Endodermal cell (in vitro differentiated cells): ENCODE measurements at regions not wholly inside any gene's neighbourhood (a gene's known extent, or its start where the extent isn't known, plus 50 kb on each side); places are given as distances from the start of the nearest gene placed in this dataset.

Experiments used
- DNase-seq: peaks from one replicate; pipeline ENCODE4 v3.0.0-alpha.2; 2017
- H3K27ac ChIP-seq: 2 replicates; pipeline ENCODE4 v1.5.1; 2013; ENCODE audit warnings: mild to moderate bottlenecking, low read depth, low read length, moderate library complexity
- H3K27me3 ChIP-seq: 2 replicates; pipeline ENCODE4 v1.6.1; 2013; ENCODE audit warnings: mild to moderate bottlenecking, low read length, moderate library complexity; ENCODE audit not compliant: insufficient read depth, control insufficient read depth, poor library complexity, severe bottlenecking
- H3K36me3 ChIP-seq: 2 replicates; pipeline ENCODE4 v1.7.0; 2013; ENCODE audit warnings: mild to moderate bottlenecking, low read length, moderate library complexity; ENCODE audit not compliant: control insufficient read depth, insufficient read depth
- H3K4me1 ChIP-seq: one replicate; pipeline ENCODE4 v1.7.0; 2013; ENCODE audit warnings: low read length; ENCODE audit not compliant: control insufficient read depth, insufficient read depth
- H3K4me3 ChIP-seq: 2 replicates; pipeline ENCODE4 v1.5.1; 2013; ENCODE audit warnings: mild to moderate bottlenecking, low read length, moderate library complexity
- H3K9ac ChIP-seq: 2 replicates; pipeline ENCODE4 v1.6.1; 2013; ENCODE audit warnings: mild to moderate bottlenecking, low read length, moderate library complexity; ENCODE audit not compliant: poor library complexity, severe bottlenecking; ENCODE audit errors: extremely low read depth
- H3K9me3 ChIP-seq: 2 replicates; pipeline ENCODE4 v1.6.1; 2013; ENCODE audit warnings: mild to moderate bottlenecking, low read length, moderate library complexity; ENCODE audit not compliant: control insufficient read depth
- H3K27ac Mint-ChIP-seq: 2 replicates; pipeline ENCODE4 v1.8.0; 2020; ENCODE audit warnings: mixed read lengths
- H3K27me3 Mint-ChIP-seq: 2 replicates; pipeline ENCODE4 v1.8.0; 2021; ENCODE audit warnings: mild to moderate bottlenecking, mixed read lengths; ENCODE audit not compliant: insufficient read depth
- H3K36me3 Mint-ChIP-seq: 2 replicates; pipeline ENCODE4 v1.8.0; 2020; ENCODE audit warnings: low read depth, mixed read lengths
- H3K4me1 Mint-ChIP-seq: 2 replicates; pipeline ENCODE4 v1.8.0; 2020; ENCODE audit warnings: mixed read lengths
- H3K4me3 Mint-ChIP-seq: 2 replicates; pipeline ENCODE4 v1.8.0; 2020; ENCODE audit warnings: mild to moderate bottlenecking, moderate library complexity, mixed read lengths
- H3K9me3 Mint-ChIP-seq: 2 replicates; pipeline ENCODE4 v1.8.0; 2020; ENCODE audit warnings: mild to moderate bottlenecking, mixed read lengths
- CTCF ChIP-seq: fragments of 200-600 bp; sonication (generic); conservative IDR thresholded peaks from 2 replicates; pipeline ENCODE4 v1.5.0; 2021; ENCODE audit warnings: antibody characterized with exemption, mild to moderate bottlenecking
- WGBS, 2 experiments: methylation state at CpG; one replicate each; pipeline versions ENCODE4 v1.1.5 to v1.1.7; 2013; ENCODE audit warnings: missing lambda C conversion rate in 2 of 2, mixed read lengths in 1 of 2; ENCODE audit not compliant: insufficient coverage in 1 of 2, insufficient read length in 1 of 2; 5-methylcytosine and 5-hydroxymethylcytosine counted together

- H3K36me3 ChIP-seq, result no peaks in the 10 kb centered on the region
- no peak overlapping the region for H3K27ac Mint-ChIP-seq
- 93 to 100% methylated on average over 1 to 4 of the region's 5 CpGs for WGBS, 2 experiments
- H3K36me3 Mint-ChIP-seq, result no peaks in the 10 kb centered on the region
- no peak for DNase-seq
- H3K27me3 ChIP-seq, result no peaks in the 10 kb centered on the region
- no peak for TF ChIP-seq CTCF
- no peaks in the 10 kb centered on the region for H3K4me1 ChIP-seq
- no peak overlapping the region for H3K9ac ChIP-seq
- H3K4me3 Mint-ChIP-seq, result no peak overlapping the region
- no peaks in the 10 kb centered on the region for H3K27me3 Mint-ChIP-seq
- no peaks in the 10 kb centered on the region for H3K9me3 Mint-ChIP-seq
- no peak overlapping the region for H3K27ac ChIP-seq
- H3K4me3 ChIP-seq, result no peak overlapping the region
- no peaks in the 10 kb centered on the region for H3K4me1 Mint-ChIP-seq
- H3K9me3 ChIP-seq, result no peaks in the 10 kb centered on the region
Measured at GRCh38 chr4:181536811-181537434, 706.3 kb upstream of the TENM3 start.

GRCh38 chr4:181538431-181538830 is 704.8 kb upstream of the TENM3 start:
- Histone ChIP-seq H3K27me3 (no peaks in the 10 kb centered on the region), H3K9me3 (no peaks in the 10 kb centered on the region), H3K4me3 (no peak overlapping the region), H3K27ac (no peak overlapping the region), H3K4me1 (no peaks in the 10 kb centered on the region), H3K9ac (no peak overlapping the region), H3K36me3 (no peaks in the 10 kb centered on the region)
- H3K36me3 Mint-ChIP-seq, result no peaks in the 10 kb centered on the region
- no peak for DNase-seq
- no peak for TF ChIP-seq CTCF
- 93 to 100% methylated on average over 3 of the region's 3 CpGs for WGBS, 2 experiments
- H3K4me1 Mint-ChIP-seq, result no peaks in the 10 kb centered on the region
- no peak overlapping the region for H3K4me3 Mint-ChIP-seq
- H3K27me3 Mint-ChIP-seq, result no peaks in the 10 kb centered on the region
- no peak overlapping the region for H3K27ac Mint-ChIP-seq
- no peaks in the 10 kb centered on the region for H3K9me3 Mint-ChIP-seq

GRCh38 chr4:181541396-181541795 is 701.8 kb upstream of the TENM3 start:
- Mint-ChIP-seq H3K9me3 (no peaks in the 10 kb centered on the region), H3K27ac (no peak overlapping the region), H3K4me3 (no peak overlapping the region), H3K27me3 (no peaks in the 10 kb centered on the region), H3K36me3 (no peaks in the 10 kb centered on the region), H3K4me1 (no peaks in the 10 kb centered on the region)
- Histone ChIP-seq H3K9ac (no peak overlapping the region), H3K4me1 (no peaks in the 10 kb centered on the region), H3K27me3 (no peaks in the 10 kb centered on the region), H3K4me3 (no peak overlapping the region), H3K9me3 (no peaks in the 10 kb centered on the region), H3K27ac (no peak overlapping the region), H3K36me3 (no peaks in the 10 kb centered on the region)
- WGBS, 2 experiments, result 88 to 94% methylated on average over 2 of the region's 2 CpGs
- TF ChIP-seq CTCF, result no peak
- DNase-seq, result no peak
